Ammon's horn (tissue), 1 donor: ENCODE measurements at regions not wholly inside any gene's neighbourhood (a gene's known extent, or its start where the extent isn't known, plus 50 kb on each side); places are given as distances from the start of the nearest gene placed in this dataset.
"Not testable (repeated sequence)": the region's sequence is repeated elsewhere in the genome, so short reads cannot be mapped to it uniquely, and the experiment has no call there.

ENCODE experiments used
- DNase-seq: peaks from one replicate; pipeline ENCODE4 v3.0.0-alpha.2; 2016; ENCODE audit warnings: low spot score

DNA sequence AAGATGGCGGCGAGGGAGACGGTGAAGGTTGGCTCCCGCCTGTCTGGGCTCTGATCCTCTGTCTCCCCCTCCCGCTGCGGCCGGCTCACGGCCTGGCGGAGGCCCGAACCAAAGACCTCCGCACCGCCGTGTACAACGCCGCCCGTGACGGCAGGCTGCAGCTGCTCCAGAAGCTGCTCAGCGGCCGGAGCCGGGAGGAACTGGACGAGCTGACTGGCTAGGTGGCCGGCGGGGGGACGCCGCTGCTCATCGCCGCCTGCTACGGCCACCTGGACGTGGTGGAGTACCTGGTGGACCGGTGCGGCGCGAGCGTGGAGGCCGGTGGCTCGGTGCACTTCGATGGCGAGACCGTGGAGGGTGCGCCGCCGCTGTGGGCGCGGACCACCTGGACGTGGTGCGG lies 516.5 kb downstream of the TUBA3C start:
- not testable (repeated sequence) for DNase-seq

DNA sequence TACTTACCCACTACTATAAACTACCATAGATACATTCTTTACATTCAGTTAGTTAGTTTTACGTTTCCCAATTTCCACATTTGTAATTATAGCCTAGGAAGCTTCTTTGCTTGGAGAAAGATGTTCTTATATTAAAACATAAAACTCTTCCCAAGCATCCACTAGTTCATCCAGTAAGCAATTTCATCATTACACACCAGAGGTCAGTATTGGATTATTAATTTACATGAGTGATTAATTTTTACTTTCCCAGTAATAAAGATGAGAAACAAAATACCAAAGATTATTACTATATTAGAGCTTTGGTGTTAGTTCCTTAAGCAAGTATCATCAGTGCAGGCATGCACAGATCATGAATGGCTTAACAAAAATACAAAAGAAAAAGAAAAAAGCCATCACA lies 518.4 kb downstream of the TUBA3C start:
- DNase-seq: not testable (repeated sequence)

DNA sequence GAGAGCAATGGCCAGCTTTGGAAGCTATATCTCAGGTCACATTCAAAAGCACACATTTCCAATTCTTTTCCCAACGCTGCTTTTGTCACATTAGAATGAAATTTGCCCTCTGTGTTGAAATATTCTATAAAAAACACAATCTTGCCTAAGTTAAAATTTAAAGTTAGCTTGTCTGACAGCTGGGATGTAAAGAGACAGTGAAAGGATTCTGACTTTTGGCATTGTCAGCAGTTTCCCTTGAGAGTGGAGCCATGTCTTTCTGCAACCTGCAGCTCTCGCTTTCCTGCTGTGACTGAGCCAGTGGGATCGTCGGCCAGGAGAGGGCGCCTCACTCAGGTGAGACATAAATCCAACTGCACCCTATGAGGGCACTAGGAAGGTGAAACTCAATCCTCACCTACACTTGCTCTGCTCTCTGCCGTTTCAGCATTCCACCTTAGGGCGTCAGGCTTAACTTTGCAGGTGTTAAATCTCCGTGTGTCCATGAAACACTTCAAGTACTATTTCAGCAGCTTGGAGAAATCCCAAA lies 537.9 kb downstream of the TUBA3C start:
- not testable (repeated sequence) for DNase-seq

DNA sequence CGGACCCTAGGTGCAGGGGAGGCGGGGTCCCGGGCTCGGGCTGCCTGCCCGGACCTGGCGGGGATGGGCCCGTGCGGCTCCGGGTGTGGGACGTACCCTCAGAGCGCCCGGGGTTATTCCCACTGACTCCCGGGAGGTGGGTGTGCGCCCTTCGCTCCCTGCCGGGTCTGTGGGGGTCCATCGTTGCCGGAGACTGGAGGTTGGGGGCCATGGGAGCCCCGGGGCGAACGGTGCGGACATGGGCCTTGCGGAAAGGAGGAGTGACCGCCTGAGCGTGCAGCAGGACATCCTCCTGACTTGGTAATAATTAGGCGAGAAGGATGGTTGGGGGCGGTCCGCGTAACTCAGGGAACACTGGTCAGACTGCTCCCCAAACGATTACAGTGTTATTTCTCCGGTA lies 552.7 kb downstream of the TUBA3C start:
- DNase-seq: not testable (repeated sequence)

DNA sequence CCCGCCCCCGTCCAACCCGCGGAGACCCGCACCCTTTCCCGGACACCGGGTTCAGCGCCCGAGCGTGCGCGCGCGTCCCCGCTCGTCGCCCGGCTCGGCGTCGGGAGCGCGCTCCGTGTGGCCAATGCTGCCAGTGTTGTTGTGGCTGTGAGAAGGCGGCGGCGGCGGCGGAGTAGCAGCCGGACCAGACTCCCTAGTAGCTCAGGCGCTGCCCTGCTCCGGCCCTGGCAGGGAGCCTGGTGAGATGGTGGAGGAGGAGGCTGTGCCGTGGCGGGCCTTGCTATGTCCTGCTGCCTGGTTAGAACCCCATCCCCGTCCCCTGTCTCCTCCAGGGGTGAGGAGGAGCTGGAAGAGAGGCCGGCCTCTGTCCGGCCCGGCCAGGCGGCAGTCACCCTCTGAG lies 553.2 kb downstream of the TUBA3C start:
- DNase-seq: no peak

DNA sequence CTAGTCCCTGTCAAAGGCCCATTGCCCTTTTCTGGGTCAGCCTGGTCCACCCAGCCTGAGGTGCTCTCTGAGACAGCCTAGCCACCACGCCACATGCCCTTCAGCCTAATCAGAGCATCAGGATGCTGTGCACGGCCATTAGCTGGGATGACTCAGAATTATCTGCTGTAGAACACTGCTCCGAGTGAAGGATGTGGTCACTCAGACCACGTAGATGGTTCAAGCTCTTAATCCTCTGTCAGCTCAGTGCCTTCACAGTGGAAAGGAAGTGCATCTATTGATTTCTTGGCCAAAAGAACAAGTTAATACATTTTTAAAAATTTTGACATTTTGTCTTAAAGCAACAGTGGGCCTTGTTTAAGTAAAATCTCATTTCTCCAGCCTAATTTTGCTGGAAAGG lies 557.6 kb downstream of the TUBA3C start:
- not testable (repeated sequence) for DNase-seq

DNA sequence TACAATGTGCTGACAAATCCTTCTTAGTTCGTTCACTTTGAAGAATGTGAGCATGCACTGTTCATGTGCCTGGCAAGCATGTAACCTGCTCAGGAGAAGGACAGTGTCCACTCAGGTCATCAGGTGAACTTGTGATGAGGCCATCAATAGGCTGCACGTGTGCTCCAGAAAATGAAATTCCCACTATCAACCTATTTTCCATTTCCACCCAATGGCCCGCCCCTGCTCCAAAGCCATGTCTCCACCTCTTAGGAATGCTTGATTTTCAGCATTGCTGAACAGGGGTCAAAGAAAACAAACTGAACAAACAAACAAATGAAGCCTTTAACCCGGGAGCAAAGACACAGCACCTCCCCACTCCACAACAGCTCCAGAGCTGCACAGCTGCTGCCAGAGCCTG lies 563.2 kb downstream of the TUBA3C start:
- not testable (repeated sequence) for DNase-seq

DNA sequence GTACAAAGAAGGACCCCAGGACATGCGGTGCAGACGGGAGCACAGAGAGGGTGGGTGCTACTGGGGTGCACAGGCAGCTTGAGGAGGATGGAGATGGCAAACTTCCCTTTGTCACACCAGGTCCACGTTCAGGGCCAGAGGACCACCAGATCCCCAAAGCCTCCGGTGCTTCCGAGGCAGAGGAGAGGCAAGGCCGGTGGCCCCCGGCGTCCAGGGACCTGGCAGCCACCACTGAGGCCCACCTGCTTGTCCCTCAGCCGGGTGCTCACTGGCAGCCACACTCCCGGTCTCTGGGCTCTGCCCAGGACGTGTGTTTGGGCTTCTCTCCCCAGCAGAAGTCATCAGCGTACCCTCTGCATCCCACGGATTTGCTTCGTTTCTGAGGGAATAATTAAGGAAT lies 571.1 kb downstream of the TUBA3C start:
- DNase-seq: not testable (repeated sequence)

DNA sequence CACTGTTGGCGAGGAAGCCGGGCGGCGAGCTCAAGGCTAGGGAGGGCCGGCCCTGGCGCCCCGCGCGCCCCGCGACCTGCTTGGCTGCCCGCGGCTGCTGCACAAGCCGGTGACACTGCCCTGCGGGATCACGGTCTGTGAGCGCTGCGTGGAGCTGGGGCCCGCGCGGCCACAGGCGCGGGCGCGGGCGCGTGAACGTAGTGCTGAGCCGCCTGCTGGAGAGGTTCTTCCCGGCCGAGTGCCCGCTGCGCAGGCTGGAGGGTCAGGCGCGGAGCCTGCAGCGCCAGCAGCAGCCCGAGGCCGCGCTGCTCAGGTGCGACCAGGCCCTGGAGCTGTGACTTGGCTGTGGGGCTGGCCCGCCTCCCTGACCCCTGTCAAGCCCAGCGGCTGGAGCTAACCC lies 572.3 kb downstream of the TUBA3C start:
- not testable (repeated sequence) for DNase-seq

DNA sequence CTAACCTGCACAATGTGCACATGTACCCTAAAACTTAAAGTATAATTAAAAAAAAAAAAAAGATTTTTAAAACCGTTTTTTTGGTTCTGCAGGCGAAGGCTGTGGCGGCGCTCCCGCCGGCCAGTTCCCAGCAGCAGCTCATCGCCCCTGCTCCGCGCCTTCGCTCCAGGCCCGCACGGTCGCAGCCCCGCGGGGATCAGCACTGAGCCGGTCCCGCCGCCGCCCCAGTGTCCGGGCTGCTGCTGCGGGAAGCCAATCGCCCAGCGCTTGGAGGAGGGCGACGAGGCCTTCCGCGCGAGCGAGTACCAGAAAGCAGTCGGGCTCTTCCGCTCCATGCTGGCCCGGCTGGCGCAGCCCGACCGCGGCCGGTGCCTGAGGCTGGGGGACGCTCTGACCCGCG lies 572.8 kb downstream of the TUBA3C start:
- DNase-seq: not testable (repeated sequence)

DNA sequence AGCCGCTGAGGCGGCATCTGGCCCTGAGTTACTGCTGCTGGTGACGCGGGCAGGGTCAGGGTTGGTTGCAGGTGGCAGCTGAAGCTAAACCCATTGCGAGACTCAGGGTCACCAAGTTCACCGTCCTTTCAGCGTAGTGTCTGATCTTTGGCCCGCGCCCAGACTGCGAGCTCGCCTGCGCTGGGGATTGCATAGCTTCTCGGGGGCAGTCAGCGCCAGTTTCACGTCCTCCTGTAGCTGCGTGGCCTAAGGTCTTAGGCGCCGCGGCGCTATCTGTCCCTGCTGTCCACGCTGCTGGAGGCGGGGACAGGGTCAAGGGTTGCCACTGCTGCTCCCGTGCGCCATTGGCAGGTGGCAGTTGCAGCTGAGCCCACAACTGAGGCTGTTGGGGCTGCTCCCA lies 581.3 kb downstream of the TUBA3C start:
- not testable (repeated sequence) for DNase-seq

DNA sequence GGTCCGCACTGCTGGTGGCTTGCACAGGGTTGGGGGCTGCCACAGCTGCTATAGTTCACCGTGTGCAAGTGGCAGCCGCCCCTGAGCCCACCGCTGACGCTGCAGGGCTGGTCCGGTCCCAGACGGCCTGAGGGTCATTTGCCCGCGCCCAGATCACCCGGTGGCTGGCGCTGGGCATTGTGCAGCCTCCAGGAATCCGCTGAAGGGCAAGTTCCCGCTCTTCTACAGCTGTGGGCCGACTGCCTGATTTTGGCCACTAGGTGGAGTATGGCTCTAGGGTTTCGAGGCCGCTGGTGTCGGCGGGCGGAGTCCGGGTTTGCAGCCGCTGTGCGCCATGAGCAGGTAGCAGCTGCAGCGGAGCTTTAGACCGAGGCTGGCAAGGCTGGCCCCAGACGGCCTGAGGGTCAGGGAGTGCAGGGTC lies 581.8 kb downstream of the TUBA3C start:
- not testable (repeated sequence) for DNase-seq

DNA sequence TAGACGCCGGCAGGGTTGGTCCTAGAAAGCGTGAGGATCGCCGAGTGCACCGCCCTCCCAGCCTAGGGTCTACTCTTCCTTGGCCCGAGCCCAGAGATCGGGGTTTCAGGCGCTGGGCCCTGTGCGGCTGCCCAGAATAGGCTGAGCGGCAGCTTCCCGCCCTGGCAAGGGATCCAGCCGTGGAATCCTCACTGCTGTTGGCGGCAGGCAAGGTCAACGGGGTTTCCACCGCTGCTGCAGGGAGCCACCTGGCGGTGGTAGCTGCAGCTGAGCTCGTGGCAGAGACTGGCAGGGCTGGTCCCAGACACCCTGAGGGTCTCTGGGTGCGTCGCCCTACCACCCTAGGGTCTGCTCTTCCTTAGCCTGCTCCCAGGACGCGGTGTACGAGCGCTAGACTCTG lies 583.1 kb downstream of the TUBA3C start:
- not testable (repeated sequence) for DNase-seq

DNA sequence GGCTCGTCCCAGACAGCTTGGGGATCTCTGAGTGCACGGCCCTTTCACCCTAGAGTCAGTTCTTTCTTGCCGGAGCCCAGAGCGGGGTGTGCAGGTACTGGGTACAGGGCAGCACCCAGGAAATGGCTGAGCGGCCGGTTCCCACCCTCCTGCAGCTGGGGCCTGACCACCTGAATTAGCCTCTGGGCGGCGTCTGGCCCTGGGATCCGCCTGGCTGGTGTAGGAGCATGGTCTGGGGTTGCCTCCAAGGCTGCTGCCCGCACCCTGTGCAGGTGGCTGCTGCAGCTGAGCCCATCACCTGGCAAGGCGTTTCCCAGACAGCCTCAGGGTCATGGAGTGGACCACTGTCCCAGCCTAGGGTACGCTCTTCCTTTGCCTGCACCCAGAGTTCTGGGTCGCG lies 583.7 kb downstream of the TUBA3C start:
- not testable (repeated sequence) for DNase-seq

DNA sequence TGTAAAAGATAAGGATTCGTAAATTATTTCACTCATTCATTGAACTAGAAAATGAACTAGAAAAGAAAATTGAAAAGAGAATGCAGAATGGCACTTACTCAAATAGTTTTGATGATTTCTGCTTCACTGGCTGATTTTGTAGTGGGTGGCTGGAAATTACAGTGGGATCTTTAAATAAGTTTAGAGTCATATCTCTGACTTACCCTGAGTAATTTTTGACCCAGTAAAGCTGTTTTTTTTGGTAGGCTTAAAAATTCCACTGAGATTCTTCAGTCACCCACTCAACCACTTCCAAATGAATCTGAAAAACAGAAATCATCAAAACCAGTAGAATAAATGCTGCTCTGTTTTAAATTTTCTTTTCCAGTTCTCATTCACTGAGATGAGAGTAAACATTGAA lies 604.5 kb downstream of the TUBA3C start:
- DNase-seq: not testable (repeated sequence)

DNA sequence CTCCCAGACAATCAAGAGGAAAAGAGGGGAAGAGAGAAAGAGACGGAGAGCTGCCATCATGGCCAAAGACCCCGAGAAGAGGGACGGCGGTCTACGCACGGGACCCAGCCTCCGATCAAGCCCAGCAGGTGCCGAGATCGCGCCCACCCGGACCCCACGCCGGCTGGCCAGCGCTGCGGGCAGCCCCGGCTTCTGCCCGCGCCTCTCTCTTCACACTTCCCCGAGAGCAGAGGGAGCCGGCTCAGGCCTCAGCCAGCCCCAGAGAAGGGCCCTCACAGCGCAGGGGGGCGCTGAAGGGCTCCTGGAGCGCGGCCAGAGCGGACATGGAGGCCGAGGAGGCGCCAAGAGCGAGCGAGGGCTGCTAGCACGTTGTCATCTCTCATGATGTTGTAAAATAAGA lies 613.7 kb downstream of the TUBA3C start:
- not testable (repeated sequence) for DNase-seq
